Stimulated activated effector memory CD8-positive, alpha-beta T cell treated with anti-CD3 and anti-CD28 coated beads, Interleukin-12 subunit alpha, Interleukin-12 subunit beta, amount 100 ng/mL, for 72 hours (primary cell): ENCODE measurements at regions not wholly inside any gene's neighbourhood (a gene's known extent, or its start where the extent isn't known, plus 50 kb on each side); places are given as distances from the start of the nearest gene placed in this dataset.

Experiments used
- ATAC-seq: fragments of 150-1000 bp; cut with Tn5 transposase; 2 replicates; pipeline ENCODE4 v1.10.0; 2021
- DNase-seq, 2 donors: peaks; one replicate each; pipeline ENCODE4 v3.0.0; 2021 to 2022; ENCODE audit warnings: low spot score in 2 of 2
- H3K27ac Mint-ChIP-seq: one replicate; pipeline ENCODE4 v1.8.0; 2022; ENCODE audit warnings: mild to moderate bottlenecking, mixed read lengths
- H3K36me3 Mint-ChIP-seq: one replicate; pipeline ENCODE4 v1.8.0; 2022; ENCODE audit warnings: mild to moderate bottlenecking, mixed read lengths
- H3K4me1 Mint-ChIP-seq: one replicate; pipeline ENCODE4 v1.8.0; 2022; ENCODE audit warnings: mixed read lengths
- H3K4me3 Mint-ChIP-seq: one replicate; pipeline ENCODE4 v1.8.0; 2022; ENCODE audit warnings: mild to moderate bottlenecking, mixed read lengths
- H3K9me3 Mint-ChIP-seq: one replicate; pipeline ENCODE4 v1.8.0; 2022; ENCODE audit warnings: mixed read lengths

- no peaks in the 10 kb centered on the region for H3K9me3 Mint-ChIP-seq
- ATAC-seq (no peak), DNase-seq (no peak)
- H3K4me1 Mint-ChIP-seq, result peaks cover 32% of the 10 kb centered on the region
- H3K27ac Mint-ChIP-seq, result no peak overlapping the region
- no peak overlapping the region for H3K4me3 Mint-ChIP-seq
- H3K36me3 Mint-ChIP-seq, result no peaks in the 10 kb centered on the region
Observed at GRCh38 chr3:156604642-156605144, 49.8 kb upstream of the SSR3 start.
